HG02973 (cell line): ENCODE measurements at regions not wholly inside any gene's neighbourhood (a gene's known extent, or its start where the extent isn't known, plus 50 kb on each side); places are given as distances from the start of the nearest gene placed in this dataset.
"Not testable (repeated sequence)": the region's sequence is repeated elsewhere in the genome, so short reads cannot be mapped to it uniquely, and the experiment has no call there.

Experiments
- ATAC-seq: cut with Tn5 transposase; IDR thresholded peaks from one replicate; pipeline ENCODE4 v1.9.1; 2021; ENCODE audit warnings: moderate library complexity; ENCODE audit not compliant: unreplicated experiment

GRCh38 chr15:84409357-84409756, 173.8 kb downstream of the GOLGA6L4 start:
- ATAC-seq, result not testable (repeated sequence)

- ATAC-seq, result not testable (repeated sequence)
Observed at GRCh38 chr15:84421513-84422181, 179.2 kb upstream of the ZSCAN2 start.

- ATAC-seq, result not testable (repeated sequence)
Observed at GRCh38 chr15:84425327-84425726, 175.5 kb upstream of the ZSCAN2 start.

DNA sequence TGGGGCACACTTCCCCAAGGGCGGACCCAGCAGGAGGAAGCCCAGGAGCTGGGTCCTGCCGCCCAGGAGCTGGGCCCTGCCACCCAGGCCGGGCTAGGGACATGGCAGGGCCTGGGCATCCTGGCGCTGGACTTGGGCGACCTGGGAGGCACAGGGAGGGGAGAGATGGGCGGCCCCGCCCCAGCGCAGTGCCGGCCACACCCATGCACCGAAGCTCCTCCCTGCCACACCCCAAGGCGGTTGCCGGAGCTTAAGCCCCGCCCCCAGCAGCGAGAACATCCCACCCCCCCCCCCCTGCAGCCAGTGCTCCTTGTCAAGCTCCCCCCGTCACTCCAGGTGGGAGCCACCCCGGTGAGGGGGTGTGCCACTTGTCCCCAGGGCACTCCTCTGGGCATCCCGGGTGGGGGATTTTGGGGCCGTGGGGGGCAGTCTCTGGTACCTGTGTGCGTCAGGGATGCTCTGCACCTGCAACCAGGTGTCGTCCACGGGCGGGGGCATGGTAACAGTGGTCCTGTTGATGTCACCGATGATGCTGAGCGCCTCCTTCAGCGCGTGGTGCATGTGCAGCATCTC, 127.4 kb upstream of the ZSCAN2 start:
- ATAC-seq, result not testable (repeated sequence)

DNA sequence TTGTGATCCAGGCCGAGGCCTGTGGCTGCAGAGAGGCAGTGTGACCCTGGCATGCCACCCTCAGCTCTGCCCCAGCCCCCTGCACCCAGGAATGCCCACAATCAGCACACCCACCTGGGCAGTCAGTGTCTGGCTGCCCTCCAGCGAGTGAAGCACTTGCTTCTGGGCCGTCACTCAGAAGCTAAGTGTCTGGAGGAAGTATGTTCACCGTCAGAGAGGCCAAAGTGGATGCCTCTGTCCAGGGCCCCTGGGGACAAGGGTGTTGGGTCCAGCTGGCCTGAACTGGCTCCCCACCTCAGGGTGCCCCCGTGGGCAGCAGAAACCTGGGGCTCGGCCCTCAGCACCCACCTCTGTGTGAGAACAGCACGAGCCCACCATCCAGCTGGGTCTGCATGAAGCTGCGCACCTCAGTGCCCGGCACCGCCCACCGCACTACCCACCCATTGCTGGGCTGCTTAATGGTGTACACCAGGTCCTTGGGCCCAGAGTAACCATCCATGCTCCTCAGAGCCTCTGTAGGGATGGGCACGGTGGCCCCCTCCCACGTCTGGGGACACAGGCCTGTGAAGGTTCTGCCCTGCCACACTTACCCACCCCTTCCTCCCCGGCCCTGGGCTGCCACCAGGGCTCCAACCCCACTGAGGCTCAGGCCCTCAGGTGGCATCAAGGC, 124.3 kb upstream of the ZSCAN2 start:
- not testable (repeated sequence) for ATAC-seq

GRCh38 chr15:84477550-84477949, 123.3 kb upstream of the ZSCAN2 start:
- peak; percentile 91 for ATAC-seq

GRCh38 chr15:84480174-84480681, 120.6 kb upstream of the ZSCAN2 start:
- ATAC-seq, result not testable (repeated sequence)

GRCh38 chr15:84483859-84484258, 117.0 kb upstream of the ZSCAN2 start:
- ATAC-seq, result not testable (repeated sequence)

GRCh38 chr15:84500165-84500889, 100.5 kb upstream of the ZSCAN2 start:
- ATAC-seq, result not testable (repeated sequence)

DNA sequence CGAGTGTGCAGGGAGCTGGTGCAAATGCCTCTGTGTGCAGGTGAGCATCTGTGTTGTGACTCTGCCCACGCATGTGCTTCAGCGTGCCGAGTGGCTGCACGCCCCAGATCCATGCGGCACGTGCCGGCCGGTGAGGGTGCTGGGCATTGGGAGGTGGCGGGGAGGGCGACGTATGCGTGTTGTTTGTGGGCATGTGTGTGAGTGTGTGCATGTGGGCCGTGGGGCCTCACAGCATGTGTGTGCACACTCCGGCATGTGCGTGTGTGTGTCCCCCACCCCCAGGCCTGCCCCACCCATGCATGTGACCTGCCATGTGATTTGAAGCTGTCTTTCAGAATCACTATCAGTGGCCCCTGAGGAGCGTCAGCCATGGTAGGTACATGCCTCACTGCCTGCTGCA, 97.7 kb upstream of the ZSCAN2 start:
- ATAC-seq, result not testable (repeated sequence)

GRCh38 chr15:84505552-84505951, 95.3 kb upstream of the ZSCAN2 start:
- ATAC-seq, result not testable (repeated sequence)

GRCh38 chr15:84512324-84512723, 88.5 kb upstream of the ZSCAN2 start:
- not testable (repeated sequence) for ATAC-seq

- ATAC-seq, result not testable (repeated sequence)
Observed at GRCh38 chr15:84516773-84517172, 84.0 kb upstream of the ZSCAN2 start.

DNA sequence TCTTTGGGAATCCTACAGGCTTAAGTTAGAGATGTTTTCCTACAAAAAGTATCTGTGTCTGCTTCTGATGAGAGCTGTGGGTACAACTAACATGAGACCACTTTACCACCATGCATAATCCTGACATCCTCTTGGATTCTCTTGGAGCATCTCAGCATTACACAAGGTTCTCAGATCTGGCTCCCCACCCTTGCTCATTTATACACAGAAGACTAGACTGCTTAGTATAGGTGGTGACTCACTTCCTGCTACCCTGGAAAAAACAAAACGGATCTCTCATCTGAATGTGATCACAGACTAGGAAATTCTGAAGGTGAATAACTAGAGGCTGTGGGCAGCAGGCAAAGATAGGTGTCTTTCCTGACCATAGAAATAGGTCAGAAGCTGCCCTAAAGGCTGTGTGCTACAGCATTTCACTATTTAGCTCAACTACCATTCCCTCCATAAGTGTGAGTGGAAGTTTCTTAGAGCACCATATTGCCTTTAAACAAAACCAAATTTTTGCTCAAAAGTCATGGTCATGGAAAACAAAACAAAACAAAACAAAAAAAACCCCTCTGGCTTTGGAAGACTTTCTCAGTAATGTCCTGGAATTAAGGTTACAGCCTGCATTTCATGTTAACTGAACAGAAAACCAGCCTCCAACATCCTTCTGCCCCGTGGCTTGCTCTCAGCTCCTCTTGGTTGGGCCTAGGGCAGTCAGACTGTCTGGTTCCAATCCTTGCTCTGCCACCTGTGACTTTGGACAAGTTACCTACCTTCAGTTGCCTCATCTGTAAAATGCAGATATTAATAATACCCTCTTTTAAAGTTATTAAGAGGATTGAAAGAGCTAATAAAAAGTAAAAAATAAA, 75.1 kb upstream of the ZSCAN2 start:
- ATAC-seq, result not testable (repeated sequence)

DNA sequence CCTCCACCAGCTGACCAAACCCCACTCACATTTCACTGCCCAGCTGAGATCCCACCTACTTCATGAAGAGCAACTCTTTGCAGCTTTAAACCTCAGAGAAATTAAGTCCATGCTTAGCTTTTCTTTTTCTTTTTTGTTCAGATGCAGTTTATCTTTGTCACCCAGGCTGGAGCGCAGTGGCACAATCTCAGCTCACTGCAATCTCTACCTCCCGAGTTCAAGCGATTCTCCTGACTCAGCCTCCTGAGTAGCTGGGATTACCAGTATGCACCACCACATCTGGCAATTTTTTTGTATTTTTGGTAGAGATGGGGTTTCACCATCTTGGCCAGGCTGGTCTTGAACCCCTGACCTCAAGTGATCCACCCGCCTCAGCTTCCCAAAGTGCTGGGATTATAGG, 70.1 kb upstream of the ZSCAN2 start:
- not testable (repeated sequence) for ATAC-seq

DNA sequence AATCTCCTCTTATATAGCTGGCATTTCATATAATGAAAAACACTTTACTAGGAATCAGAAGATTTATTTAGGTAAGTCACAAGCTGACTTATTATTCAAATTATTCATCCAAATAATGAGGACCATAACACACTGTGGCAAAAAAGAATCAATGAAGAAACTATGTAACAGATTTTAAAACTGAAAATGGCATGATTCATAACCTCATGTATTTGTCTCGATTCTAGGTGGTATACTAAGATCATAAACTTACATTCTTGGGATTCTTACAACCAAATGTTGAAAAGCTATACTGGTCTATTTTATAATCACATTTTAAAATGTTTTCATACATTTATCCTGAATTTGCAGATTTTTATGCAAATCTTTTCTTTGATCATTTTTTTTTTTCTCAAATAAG, 69.6 kb upstream of the ZSCAN2 start:
- ATAC-seq, result not testable (repeated sequence)

DNA sequence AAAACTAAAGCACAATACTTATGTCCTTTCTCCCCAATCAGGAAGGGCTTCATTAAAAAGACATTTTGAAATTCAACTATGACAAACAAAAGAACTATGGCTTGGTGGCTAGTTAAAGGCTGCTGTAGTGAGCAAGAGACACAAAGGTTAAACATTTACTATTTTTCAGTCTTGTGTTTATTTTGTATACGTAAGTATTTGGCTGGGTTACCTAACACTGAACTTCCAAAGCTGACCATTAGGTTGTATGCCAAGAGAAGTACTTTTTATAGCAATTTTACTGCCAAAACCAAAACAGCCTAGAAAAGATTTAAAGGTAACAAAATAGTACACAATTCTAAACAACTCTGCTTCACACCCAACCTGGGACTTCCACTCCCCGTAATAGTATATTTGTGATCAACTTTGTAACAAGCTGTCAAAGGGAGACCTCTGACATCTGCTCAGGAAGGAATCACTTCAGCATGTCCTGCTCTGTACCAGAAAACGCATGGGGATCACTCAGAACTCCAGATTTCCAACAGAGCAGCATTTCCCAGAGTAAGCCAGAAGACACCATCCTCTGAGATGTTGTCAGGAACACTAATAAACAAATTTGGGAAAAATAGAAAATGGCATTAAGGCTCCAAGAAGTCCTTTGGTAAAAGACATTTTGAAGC, 69.0 kb upstream of the ZSCAN2 start:
- ATAC-seq, result not testable (repeated sequence)

DNA sequence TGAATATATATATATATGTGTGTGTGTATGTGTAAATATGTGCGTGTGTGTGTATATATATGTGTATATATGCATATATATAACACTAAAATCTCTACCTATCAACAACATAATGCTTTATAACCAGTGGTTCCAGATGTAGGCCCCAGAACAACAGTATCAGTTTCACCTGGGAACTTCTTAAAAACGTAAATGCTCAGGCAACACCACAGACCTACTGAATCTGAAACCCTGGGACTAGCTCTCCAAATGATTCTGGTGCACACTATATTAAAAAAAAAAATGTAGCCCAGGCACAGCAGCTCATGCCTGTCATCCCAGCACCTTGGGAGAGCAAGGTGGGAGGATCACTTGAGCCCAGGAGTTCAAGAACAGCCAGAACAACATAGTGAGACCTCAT, 67.1 kb upstream of the ZSCAN2 start:
- ATAC-seq, result not testable (repeated sequence)

GRCh38 chr15:84534561-84535235, 66.1 kb upstream of the ZSCAN2 start:
- ATAC-seq, result not testable (repeated sequence)
